Rectal smooth muscle tissue (tissue), 1 donor: ENCODE measurements at regions not wholly inside any gene's neighbourhood (a gene's known extent, or its start where the extent isn't known, plus 50 kb on each side); places are given as distances from the start of the nearest gene placed in this dataset.
A peak's percentile ranks its signal among the peaks of the same experiment; 100 is the strongest.

Experiments
- H3K27ac ChIP-seq: one replicate; pipeline ENCODE4 v1.7.0; 2013; ENCODE audit warnings: low read depth, low read length, inconsistent platforms
- H3K27me3 ChIP-seq: one replicate; pipeline ENCODE4 v1.7.0; 2013; ENCODE audit warnings: low read length; ENCODE audit not compliant: control insufficient read depth, insufficient read depth
- H3K36me3 ChIP-seq: one replicate; pipeline ENCODE4 v1.7.0; 2013; ENCODE audit warnings: low read length; ENCODE audit not compliant: control insufficient read depth, insufficient read depth
- H3K4me1 ChIP-seq: one replicate; pipeline ENCODE4 v1.7.0; 2013; ENCODE audit warnings: low read length; ENCODE audit not compliant: control insufficient read depth, insufficient read depth
- H3K4me3 ChIP-seq: one replicate; pipeline ENCODE4 v1.7.0; 2013; ENCODE audit warnings: low read length
- H3K9ac ChIP-seq: one replicate; pipeline ENCODE4 v1.7.0; 2013; ENCODE audit warnings: low read length

- H3K4me3 ChIP-seq = no peak overlapping the region
- no peaks in the 10 kb centered on the region for H3K4me1 ChIP-seq
- no peak overlapping the region for H3K9ac ChIP-seq
- H3K36me3 ChIP-seq = no peaks in the 10 kb centered on the region
- H3K27ac ChIP-seq = no peak overlapping the region
- H3K27me3 ChIP-seq = peaks cover 56% of the 10 kb centered on the region
Observed at GRCh38 chr11:43577566-43578264, 102.8 kb upstream of the HSD17B12 start.

GRCh38 chr11:43578346-43579170 is 102.0 kb upstream of the HSD17B12 start:
- H3K4me3 ChIP-seq = no peak overlapping the region

GRCh38 chr11:43579171-43579918 is 101.2 kb upstream of the HSD17B12 start:
- H3K4me1 ChIP-seq = no peaks in the 10 kb centered on the region
- H3K4me3 ChIP-seq = peak overlapping the region; percentile 50
- H3K9ac ChIP-seq = no peak overlapping the region
- H3K27ac ChIP-seq = no peak overlapping the region
- no peaks in the 10 kb centered on the region for H3K36me3 ChIP-seq
- peaks cover 56% of the 10 kb centered on the region for H3K27me3 ChIP-seq

More at GRCh38 chr11:43578346-43579170, 102.0 kb upstream of the HSD17B12 start:
- Histone ChIP-seq H3K27ac (no peak overlapping the region), H3K27me3 (peaks cover 57% of the 10 kb centered on the region), H3K9ac (no peak overlapping the region), H3K36me3 (no peaks in the 10 kb centered on the region), H3K4me1 (no peaks in the 10 kb centered on the region)

- H3K27ac ChIP-seq = no peak overlapping the region
- H3K9ac ChIP-seq = no peak overlapping the region
- H3K4me1 ChIP-seq = no peaks in the 10 kb centered on the region
- peaks cover 54% of the 10 kb centered on the region for H3K27me3 ChIP-seq
- peak overlapping the region; percentile 50 for H3K4me3 ChIP-seq
- no peaks in the 10 kb centered on the region for H3K36me3 ChIP-seq
Observed at GRCh38 chr11:43579919-43580276, 100.6 kb upstream of the HSD17B12 start.

- H3K4me3 ChIP-seq = no peak overlapping the region
- H3K27ac ChIP-seq = no peak overlapping the region
- peaks cover 46% of the 10 kb centered on the region for H3K27me3 ChIP-seq
- H3K9ac ChIP-seq = no peak overlapping the region
- no peaks in the 10 kb centered on the region for H3K36me3 ChIP-seq
- H3K4me1 ChIP-seq = no peaks in the 10 kb centered on the region
Observed at GRCh38 chr11:43580735-43581369, 99.7 kb upstream of the HSD17B12 start.

GRCh38 chr11:43581370-43582023 is 99.0 kb upstream of the HSD17B12 start:
- peak overlapping the region; percentile 38 for H3K4me3 ChIP-seq
- no peak overlapping the region for H3K27ac ChIP-seq
- H3K4me1 ChIP-seq = no peaks in the 10 kb centered on the region
- no peak overlapping the region for H3K9ac ChIP-seq
- peaks cover 39% of the 10 kb centered on the region for H3K27me3 ChIP-seq
- H3K36me3 ChIP-seq = no peaks in the 10 kb centered on the region

- Histone ChIP-seq H3K27ac (no peak overlapping the region), H3K4me1 (no peaks in the 10 kb centered on the region), H3K4me3 (no peak overlapping the region), H3K36me3 (no peaks in the 10 kb centered on the region), H3K9ac (no peak overlapping the region), H3K27me3 (peaks cover 34% of the 10 kb centered on the region)
Observed at GRCh38 chr11:43582024-43582862, 98.3 kb upstream of the HSD17B12 start.

GRCh38 chr11:43582863-43583462 is 97.6 kb upstream of the HSD17B12 start:
- no peak overlapping the region for H3K27ac ChIP-seq
- no peaks in the 10 kb centered on the region for H3K36me3 ChIP-seq
- H3K4me1 ChIP-seq = no peaks in the 10 kb centered on the region
- no peak overlapping the region for H3K9ac ChIP-seq
- no peak overlapping the region for H3K4me3 ChIP-seq
- peaks cover 27% of the 10 kb centered on the region for H3K27me3 ChIP-seq

GRCh38 chr11:43583548-43583947 is 97.0 kb upstream of the HSD17B12 start:
- H3K9ac ChIP-seq = no peak overlapping the region
- H3K27ac ChIP-seq = no peak overlapping the region
- H3K27me3 ChIP-seq = peaks cover 27% of the 10 kb centered on the region
- no peaks in the 10 kb centered on the region for H3K36me3 ChIP-seq
- H3K4me3 ChIP-seq = no peak overlapping the region
- H3K4me1 ChIP-seq = no peaks in the 10 kb centered on the region

- Histone ChIP-seq H3K27ac (no peak overlapping the region), H3K27me3 (peaks cover 24% of the 10 kb centered on the region), H3K4me1 (no peaks in the 10 kb centered on the region), H3K36me3 (no peaks in the 10 kb centered on the region), H3K9ac (no peak overlapping the region), H3K4me3 (no peak overlapping the region)
Observed at GRCh38 chr11:43585877-43586608, 94.5 kb upstream of the HSD17B12 start.
